ENCODE measurements at regions not wholly inside any gene's neighbourhood (a gene's known extent, or its start where the extent isn't known, plus 50 kb on each side); places are given as distances from the start of the nearest gene placed in this dataset.

DNA sequence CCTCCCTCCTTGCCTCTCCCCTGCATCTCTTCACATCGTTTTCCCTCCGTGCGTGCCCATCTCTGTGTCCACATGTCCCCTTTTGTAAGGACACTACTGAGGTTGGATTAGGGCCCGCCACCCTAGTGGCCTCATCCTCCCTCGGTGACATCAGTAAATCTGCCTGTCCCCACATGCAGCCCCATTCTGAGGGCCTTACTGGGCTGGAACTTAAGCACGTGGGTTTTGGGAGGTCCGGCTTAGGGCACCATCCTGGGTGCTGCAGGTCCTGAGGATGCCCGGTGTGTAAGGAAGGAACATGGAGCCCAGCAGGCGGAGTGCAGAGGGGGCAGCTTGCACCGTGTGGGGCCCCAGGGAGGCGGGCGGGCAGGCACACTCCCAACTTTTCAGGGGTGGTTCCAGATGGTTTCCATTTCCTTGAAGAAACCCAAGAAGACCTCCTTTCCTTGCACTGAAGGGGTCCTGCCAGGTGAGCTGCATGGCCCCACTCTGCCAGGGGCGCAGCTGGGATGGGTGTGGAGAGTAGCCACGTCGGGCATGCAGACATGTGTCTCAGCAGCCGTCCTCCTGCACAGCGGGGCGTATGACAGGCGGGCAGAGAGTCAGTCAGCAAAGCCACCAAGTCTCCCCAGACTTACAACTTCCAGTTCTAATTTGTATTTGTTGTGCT is 329.9 kb downstream of the QKI start:
- Histone ChIP-seq H3K9me3 (ENCODE audit: insufficient read depth, low read length) (no peaks in the 10 kb centered on the region), H3K36me3 (replicated peaks; ENCODE audit: low read depth, low read length) (no peaks in the 10 kb centered on the region), H3K4me3 (ENCODE audit: low read length) (no peak overlapping the region), H3K9ac (ENCODE audit: low read length) (no peak overlapping the region), H3K4me2 (ENCODE audit: low read length) (no peak overlapping the region), H2AFZ (ENCODE audit: low read depth, low read length) (no peak overlapping the region), H3K27me3 (ENCODE audit: low read depth, low read length) (no peaks in the 10 kb centered on the region), H3K79me2 (ENCODE audit: low read length) (no peaks in the 10 kb centered on the region), H4K20me1 (ENCODE audit: insufficient read depth, low read length) (no peaks in the 10 kb centered on the region), H3K27ac (ENCODE audit: low read length) (no peak overlapping the region), H3K4me1 (ENCODE audit: low read length) (no peaks in the 10 kb centered on the region)
- TF ChIP-seq, protein P1, sequence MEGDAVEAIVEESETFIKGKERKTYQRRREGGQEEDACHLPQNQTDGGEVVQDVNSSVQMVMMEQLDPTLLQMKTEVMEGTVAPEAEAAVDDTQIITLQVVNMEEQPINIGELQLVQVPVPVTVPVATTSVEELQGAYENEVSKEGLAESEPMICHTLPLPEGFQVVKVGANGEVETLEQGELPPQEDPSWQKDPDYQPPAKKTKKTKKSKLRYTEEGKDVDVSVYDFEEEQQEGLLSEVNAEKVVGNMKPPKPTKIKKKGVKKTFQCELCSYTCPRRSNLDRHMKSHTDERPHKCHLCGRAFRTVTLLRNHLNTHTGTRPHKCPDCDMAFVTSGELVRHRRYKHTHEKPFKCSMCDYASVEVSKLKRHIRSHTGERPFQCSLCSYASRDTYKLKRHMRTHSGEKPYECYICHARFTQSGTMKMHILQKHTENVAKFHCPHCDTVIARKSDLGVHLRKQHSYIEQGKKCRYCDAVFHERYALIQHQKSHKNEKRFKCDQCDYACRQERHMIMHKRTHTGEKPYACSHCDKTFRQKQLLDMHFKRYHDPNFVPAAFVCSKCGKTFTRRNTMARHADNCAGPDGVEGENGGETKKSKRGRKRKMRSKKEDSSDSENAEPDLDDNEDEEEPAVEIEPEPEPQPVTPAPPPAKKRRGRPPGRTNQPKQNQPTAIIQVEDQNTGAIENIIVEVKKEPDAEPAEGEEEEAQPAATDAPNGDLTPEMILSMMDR (IDR thresholded peaks at IDR 0.05; ENCODE audit: low read depth, low read length), result no peak
- TF ChIP-seq EZH2phosphoT487 (IDR thresholded peaks at IDR 0.05; ENCODE audit: low read depth), result no peak

- Histone ChIP-seq H3K9ac (ENCODE audit: low read length) (no peak overlapping the region), H3K4me3 (ENCODE audit: low read length) (no peak overlapping the region), H3K36me3 (replicated peaks; ENCODE audit: low read depth, low read length) (no peaks in the 10 kb centered on the region), H3K27me3 (ENCODE audit: low read depth, low read length) (no peaks in the 10 kb centered on the region), H3K4me1 (ENCODE audit: low read length) (peaks cover 2% of the 10 kb centered on the region; the same call in 1 of the 2 replicates), H3K4me2 (ENCODE audit: low read length) (no peak overlapping the region), H3K27ac (ENCODE audit: low read length) (no peak overlapping the region), H4K20me1 (ENCODE audit: insufficient read depth, low read length) (no peaks in the 10 kb centered on the region), H2AFZ (ENCODE audit: low read depth, low read length) (no peak overlapping the region), H3K79me2 (ENCODE audit: low read length) (no peaks in the 10 kb centered on the region), H3K9me3 (ENCODE audit: insufficient read depth, low read length) (no peaks in the 10 kb centered on the region)
- no peak for TF ChIP-seq EZH2phosphoT487 (IDR thresholded peaks at IDR 0.05; ENCODE audit: low read depth)
- TF ChIP-seq, protein P1 (IDR thresholded peaks at IDR 0.05; ENCODE audit: low read depth, low read length), result no peak
Observed at GRCh38 chr6:163743796-163744195, 329.3 kb downstream of the QKI start.

- no peaks in the 10 kb centered on the region for H3K79me2 ChIP-seq (ENCODE audit: low read length)
- no peak overlapping the region for H3K9ac ChIP-seq (ENCODE audit: low read length)
- no peak overlapping the region for H2AFZ ChIP-seq (ENCODE audit: low read depth, low read length)
- H3K27ac ChIP-seq (ENCODE audit: low read length), result no peak overlapping the region
- H4K20me1 ChIP-seq (ENCODE audit: insufficient read depth, low read length), result no peaks in the 10 kb centered on the region
- H3K27me3 ChIP-seq (ENCODE audit: low read depth, low read length), result no peaks in the 10 kb centered on the region
- H3K4me2 ChIP-seq (ENCODE audit: low read length), result no peak overlapping the region
- peaks cover 8% of the 10 kb centered on the region; the same call in 1 of the 2 replicates for H3K4me1 ChIP-seq (ENCODE audit: low read length)
- TF ChIP-seq, protein P1 (IDR thresholded peaks at IDR 0.05; ENCODE audit: low read depth, low read length), result no peak
- no peak for TF ChIP-seq EZH2phosphoT487 (IDR thresholded peaks at IDR 0.05; ENCODE audit: low read depth)
- no peaks in the 10 kb centered on the region for H3K9me3 ChIP-seq (ENCODE audit: insufficient read depth, low read length)
- H3K4me3 ChIP-seq (ENCODE audit: low read length), result no peak overlapping the region
- no peaks in the 10 kb centered on the region for H3K36me3 ChIP-seq (replicated peaks; ENCODE audit: low read depth, low read length)
Observed at GRCh38 chr6:163741743-163742363, 327.3 kb downstream of the QKI start.

DNA sequence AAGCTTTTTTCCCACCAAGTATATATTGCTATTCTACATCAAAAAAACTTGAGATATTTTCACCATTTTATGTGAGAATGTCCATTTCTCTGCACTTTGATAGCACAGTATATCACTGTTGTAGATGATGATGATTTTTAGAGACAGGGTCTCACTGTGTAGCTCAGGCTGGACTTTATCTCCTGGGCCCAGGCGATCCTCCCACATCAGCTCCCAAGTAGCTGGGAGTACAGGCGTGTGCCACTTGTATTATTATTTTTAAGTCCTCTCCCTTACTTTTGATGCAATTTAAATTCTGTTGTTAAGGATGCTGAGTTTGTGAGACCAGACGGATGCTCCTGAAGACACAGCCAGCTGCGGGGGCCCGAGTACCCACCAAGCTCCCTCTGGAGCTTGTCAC is 326.8 kb downstream of the QKI start:
- H3K79me2 ChIP-seq (ENCODE audit: low read length), result no peaks in the 10 kb centered on the region
- H3K9ac ChIP-seq (ENCODE audit: low read length), result no peak overlapping the region
- H3K4me1 ChIP-seq (ENCODE audit: low read length), result peaks cover 8% of the 10 kb centered on the region; the same call in 1 of the 2 replicates
- H2AFZ ChIP-seq (ENCODE audit: low read depth, low read length), result no peak overlapping the region
- H4K20me1 ChIP-seq (ENCODE audit: insufficient read depth, low read length), result no peaks in the 10 kb centered on the region
- no peaks in the 10 kb centered on the region for H3K27me3 ChIP-seq (ENCODE audit: low read depth, low read length)
- H3K4me2 ChIP-seq (ENCODE audit: low read length), result no peak overlapping the region
- H3K4me3 ChIP-seq (ENCODE audit: low read length), result no peak overlapping the region
- H3K9me3 ChIP-seq (ENCODE audit: insufficient read depth, low read length), result no peaks in the 10 kb centered on the region
- TF ChIP-seq, protein P1 (IDR thresholded peaks at IDR 0.05; ENCODE audit: low read depth, low read length), result no peak
- TF ChIP-seq EZH2phosphoT487 (IDR thresholded peaks at IDR 0.05; ENCODE audit: low read depth), result no peak
- H3K27ac ChIP-seq (ENCODE audit: low read length), result no peak overlapping the region
- H3K36me3 ChIP-seq (replicated peaks; ENCODE audit: low read depth, low read length), result no peaks in the 10 kb centered on the region
